NCI-H82 treated with DMSO at 0.1 percent for 48 hours (cell line): ENCODE measurements at regions not wholly inside any gene's neighbourhood (a gene's known extent, or its start where the extent isn't known, plus 50 kb on each side); places are given as distances from the start of the nearest gene placed in this dataset.
"Not testable (repeated sequence)": the region's sequence is repeated elsewhere in the genome, so short reads cannot be mapped to it uniquely, and the experiment has no call there.

Experiments
- DNase-seq: peaks from one replicate; lab custom pipeline; 2025; ENCODE audit not compliant: unreplicated experiment; lab: John Stamatoyannopoulos, UW

DNA sequence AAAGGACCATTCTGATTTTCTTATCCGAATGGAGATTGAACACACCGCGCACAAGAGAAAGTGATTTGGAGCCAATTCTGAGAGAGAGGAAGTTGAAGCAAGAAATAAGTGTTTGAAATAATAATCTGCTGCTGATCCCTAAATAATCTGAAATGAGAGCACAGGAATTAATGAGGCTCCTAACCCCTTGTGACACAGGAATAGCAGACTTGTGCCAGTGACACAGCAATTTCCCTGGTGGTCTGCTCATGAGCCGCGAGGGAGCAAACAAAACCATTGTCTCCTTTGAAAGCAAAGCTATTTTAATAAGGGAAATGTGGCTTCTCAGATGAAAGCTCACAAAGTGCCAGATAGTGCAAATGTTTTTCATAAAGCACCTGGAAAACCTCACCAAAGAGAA is 936.1 kb upstream of the WWC1 start:
- no peak for DNase-seq

- DNase-seq, result no peak
These were observed 935.1 kb upstream of the WWC1 start for GRCh38 chr5:167356374-167356773.

GRCh38 chr5:167358868-167359492 is 932.5 kb upstream of the WWC1 start:
- no peak for DNase-seq

DNA sequence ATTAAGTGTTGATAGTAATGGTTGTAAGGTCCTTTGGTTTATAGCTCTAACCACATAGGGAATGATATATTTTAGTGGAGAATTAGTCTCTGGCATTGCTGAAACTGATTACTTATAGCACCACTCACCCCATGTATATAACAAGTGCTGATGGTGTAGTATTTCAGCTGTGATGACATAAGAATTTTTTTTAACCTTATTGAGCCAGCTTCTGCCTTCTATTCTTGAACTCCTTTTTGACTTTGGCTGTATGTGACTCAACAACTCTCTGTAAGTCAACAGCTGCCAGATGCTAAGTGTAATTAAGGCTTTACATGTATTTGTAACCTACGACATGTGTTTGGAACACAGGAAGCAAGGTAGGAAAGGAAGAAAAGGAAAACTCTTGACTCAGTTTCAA is 929.6 kb upstream of the WWC1 start:
- DNase-seq, result no peak

DNA sequence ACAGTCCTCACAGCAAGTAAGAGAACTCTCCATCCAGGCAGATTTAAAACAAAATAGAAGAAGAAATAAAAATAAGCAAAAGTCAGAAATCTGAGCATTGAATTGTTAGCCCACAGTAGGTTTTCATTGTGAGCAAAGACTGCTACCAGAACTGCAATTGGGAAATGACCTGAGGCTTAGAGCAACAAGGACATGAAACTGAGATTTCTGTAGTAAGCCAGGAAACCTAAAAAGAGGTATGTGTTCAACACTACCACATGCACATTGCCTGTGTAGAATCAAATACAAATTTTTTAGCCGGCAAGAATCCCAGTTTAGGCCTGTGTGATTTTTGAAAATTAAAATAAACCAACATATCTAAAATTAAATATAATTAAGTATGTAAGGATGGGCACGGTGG is 928.4 kb upstream of the WWC1 start:
- no peak for DNase-seq

- DNase-seq, result no peak
These were observed 916.3 kb upstream of the WWC1 start for GRCh38 chr5:167375125-167375524.

- no peak for DNase-seq
These were observed 912.3 kb upstream of the WWC1 start for GRCh38 chr5:167378894-167379723.

DNA sequence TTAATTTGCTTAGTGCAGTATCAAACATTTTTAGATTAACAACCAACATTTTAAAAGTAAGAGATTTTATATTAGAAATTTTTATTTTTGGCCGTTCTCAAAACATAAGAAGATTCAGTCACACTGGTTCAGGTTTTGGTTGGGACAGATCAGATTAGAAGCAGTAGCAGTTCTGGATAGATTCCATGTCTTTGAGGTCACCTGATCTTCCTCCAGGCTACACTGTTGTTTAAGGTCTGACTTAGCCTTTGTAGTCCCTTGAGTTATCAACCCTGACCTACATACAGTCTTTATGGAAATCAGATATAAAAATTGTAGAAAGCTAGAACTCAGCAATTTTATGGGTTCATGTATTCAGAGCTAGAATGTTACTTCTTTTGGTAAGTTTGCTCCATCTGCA is 910.0 kb upstream of the WWC1 start:
- no peak for DNase-seq

- DNase-seq, result no peak
These were observed 901.9 kb upstream of the WWC1 start for GRCh38 chr5:167389537-167389936.

DNA sequence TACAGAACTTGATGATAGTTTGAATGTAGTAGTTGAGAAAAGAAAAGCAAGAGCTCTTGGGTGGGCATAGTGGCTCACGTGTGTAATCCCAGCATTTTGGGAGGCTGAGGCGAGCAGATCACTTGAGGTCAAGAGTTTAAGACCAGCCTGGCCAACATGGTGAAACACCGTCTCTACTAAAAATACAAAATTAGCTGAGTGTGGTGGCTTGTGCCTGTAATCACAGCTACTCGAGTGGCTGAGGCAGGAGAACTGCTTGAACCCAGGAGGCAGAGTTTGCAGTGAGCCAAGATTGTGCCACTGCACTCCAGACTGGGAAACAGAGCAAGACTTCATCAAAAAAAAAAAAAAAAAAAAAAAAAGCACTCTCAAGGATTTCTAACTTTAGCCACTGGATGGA is 900.2 kb upstream of the WWC1 start:
- DNase-seq, result not testable (repeated sequence)

DNA sequence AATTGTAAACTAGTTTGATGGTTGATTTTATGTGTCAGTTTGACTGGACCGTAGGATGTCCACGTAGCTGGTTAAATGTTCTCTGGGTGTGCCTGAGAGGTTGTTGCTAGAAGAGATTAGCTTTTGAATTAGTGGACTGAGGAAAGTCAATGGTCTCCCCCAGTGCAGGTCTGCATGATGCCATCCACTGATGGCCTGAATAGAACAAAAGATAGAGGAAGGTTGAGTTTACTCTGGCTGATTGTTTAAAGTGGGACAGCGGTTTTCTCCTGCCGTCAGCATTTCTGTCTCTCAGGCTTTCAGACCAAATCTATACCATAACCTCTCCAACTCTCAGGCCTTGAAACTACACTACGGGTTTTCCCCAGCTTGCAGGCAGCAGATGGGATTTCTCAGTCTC is 899.2 kb upstream of the WWC1 start:
- DNase-seq, result no peak

GRCh38 chr5:167393358-167393757 is 898.1 kb upstream of the WWC1 start:
- DNase-seq, result no peak

GRCh38 chr5:167402671-167403070 is 888.8 kb upstream of the WWC1 start:
- no peak for DNase-seq

GRCh38 chr5:167406513-167406912 is 884.9 kb upstream of the WWC1 start:
- no peak for DNase-seq

DNA sequence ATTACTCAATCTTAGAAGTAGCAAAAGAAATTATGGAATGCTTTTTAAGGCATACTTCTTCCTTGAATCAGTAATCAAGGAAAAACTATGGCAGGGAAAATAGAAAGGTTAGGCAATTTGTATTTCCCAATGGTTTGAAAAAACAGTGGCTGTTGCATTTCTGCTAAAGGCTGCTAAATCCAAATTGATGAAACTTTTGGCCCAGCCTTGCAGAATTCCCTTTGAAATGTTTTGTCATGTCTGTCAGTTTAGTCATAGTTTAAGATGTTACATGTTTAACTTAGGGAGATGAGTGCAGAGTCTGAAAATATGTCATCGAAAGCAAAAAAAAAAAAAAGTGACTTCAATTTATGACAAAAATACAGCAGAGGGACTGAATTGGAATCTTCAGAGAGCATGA is 878.9 kb upstream of the WWC1 start:
- DNase-seq, result no peak

DNA sequence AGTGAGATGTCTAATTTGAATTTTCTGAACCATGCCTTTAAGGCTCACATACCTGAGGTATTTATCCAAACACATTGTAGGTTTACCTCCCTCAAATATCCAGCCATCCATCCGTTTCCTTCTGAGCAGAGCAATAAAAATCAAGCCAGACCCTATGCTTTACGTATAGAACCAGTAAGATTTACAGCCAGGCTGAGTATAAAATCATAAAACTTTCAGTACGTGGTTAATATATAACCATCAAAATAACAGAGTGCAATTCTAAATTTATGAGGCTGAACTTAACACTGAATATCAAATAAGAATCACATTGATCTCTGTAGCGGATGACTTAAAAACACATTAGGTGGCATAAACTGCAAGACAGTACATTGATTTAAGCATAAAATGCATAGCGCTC is 877.9 kb upstream of the WWC1 start:
- DNase-seq, result no peak

GRCh38 chr5:167414611-167415010 is 876.8 kb upstream of the WWC1 start:
- no peak for DNase-seq

- DNase-seq, result peak; percentile 48
These were observed 875.4 kb upstream of the WWC1 start for GRCh38 chr5:167415779-167416746.

- DNase-seq, result no peak
These were observed 873.8 kb upstream of the WWC1 start for GRCh38 chr5:167417662-167418061.

DNA sequence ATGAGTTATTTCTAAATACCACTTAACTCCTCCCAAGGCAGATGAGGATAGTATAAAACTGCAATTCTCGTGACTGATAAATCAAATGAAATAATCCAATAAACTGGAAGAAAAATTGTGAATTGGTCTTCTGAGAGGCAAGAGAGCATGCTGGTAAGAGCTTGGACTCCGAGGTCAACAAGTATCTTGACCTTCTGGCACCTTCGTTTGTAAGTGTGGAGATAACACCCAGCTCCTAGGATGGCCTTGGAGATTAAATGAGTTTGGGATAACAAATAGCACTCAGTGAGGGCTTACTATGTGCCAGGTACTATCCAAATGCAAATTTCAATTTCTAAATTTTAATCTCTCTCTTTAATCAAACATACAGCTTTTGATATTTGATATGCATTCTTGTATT is 866.3 kb upstream of the WWC1 start:
- no peak for DNase-seq

DNA sequence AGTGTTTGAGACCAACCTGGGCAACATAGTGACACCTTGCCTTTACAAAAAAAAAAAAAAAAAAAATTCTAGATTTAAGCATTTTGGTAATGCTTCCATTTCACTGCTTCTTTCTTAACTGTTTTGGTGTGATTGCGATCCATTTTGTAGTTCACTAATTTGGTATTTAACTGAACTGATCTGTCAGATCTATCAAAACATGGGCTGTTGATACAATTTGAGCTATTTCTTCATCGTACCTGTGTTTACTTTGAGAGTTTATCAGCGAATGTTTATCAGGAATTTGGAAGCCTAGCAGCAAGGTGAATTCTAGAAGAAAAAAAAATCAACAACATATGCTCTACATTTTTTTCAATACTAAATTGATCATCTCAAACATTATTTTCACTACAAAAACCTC is 864.9 kb upstream of the WWC1 start:
- no peak for DNase-seq

DNA sequence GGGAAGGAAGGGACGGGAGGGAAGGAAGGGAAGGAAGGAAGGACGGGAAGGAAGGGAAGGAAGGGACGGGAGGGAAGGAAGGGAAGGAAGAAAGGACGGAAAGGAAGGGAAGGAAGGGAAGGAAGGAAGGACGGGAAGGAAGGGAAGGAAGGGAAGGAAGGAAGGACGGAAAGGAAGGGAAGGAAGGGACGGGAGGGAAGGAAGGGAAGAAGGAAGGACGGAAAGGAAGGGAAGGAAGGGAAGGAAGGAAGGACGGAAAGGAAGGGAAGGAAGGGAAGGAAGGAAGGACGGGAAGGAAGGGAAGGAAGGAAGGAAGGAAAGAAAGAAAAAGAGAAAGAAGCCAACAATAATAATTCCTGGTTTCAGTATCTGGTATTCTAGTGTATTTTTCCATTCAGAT is 863.8 kb upstream of the WWC1 start:
- not testable (repeated sequence) for DNase-seq
